Endothelial cell of umbilical vein (primary cell): ENCODE measurements at regions not wholly inside any gene's neighbourhood (a gene's known extent, or its start where the extent isn't known, plus 50 kb on each side); places are given as distances from the start of the nearest gene placed in this dataset.

ENCODE experiments used
- CTCF ChIP-seq, 2 donors: IDR thresholded peaks; 1 replicate in 1 of 2; 2 replicates in 1 of 2; pipeline ENCODE4 v1.5.1; 2011; ENCODE audit warnings: low read length in 2 of 2, mild to moderate bottlenecking in 2 of 2, moderate library complexity in 2 of 2, control low read depth in 1 of 2, inconsistent platforms in 1 of 2, low read depth in 1 of 2; ENCODE audit not compliant: insufficient read depth in 1 of 2; ENCODE audit errors: extremely low read depth in 1 of 2
- EZH2 ChIP-seq: IDR thresholded peaks from 2 replicates; pipeline ENCODE4 v1.6.1; 2012; ENCODE audit warnings: borderline replicate concordance, low read depth, mild to moderate bottlenecking, moderate library complexity, low read length, inconsistent platforms; ENCODE audit not compliant: severe bottlenecking
- FOS ChIP-seq: IDR thresholded peaks from 2 replicates; pipeline ENCODE4 v1.6.1; 2011; ENCODE audit warnings: mild to moderate bottlenecking, low read length, moderate library complexity, borderline replicate concordance; ENCODE audit not compliant: insufficient read depth
- GATA2 ChIP-seq: IDR thresholded peaks from 2 replicates; pipeline ENCODE4 v1.7.0; 2011; ENCODE audit warnings: low read depth, mild to moderate bottlenecking, moderate library complexity, mixed read lengths, low read length; ENCODE audit not compliant: insufficient read length, insufficient read depth
- MAX ChIP-seq: IDR thresholded peaks from 2 replicates; pipeline ENCODE4 v1.6.1; 2011; ENCODE audit not compliant: insufficient read depth, insufficient read length
- MYC ChIP-seq: IDR thresholded peaks from one replicate; pipeline ENCODE4 v1.6.1; 2011; ENCODE audit warnings: mild to moderate bottlenecking, low read depth, low read length
- POLR2A ChIP-seq: IDR thresholded peaks from 2 replicates; pipeline ENCODE4 v1.6.1; 2012; ENCODE audit warnings: low read depth, mild to moderate bottlenecking, control low read depth, low read length
- POLR2AphosphoS5 ChIP-seq: IDR thresholded peaks from 2 replicates; pipeline ENCODE4 v1.6.1; 2012; ENCODE audit warnings: low read depth, mild to moderate bottlenecking, control low read depth, low read length, moderate library complexity; ENCODE audit not compliant: insufficient read depth

- no peak for TF ChIP-seq CTCF (IDR thresholded peaks at IDR 0.05; ENCODE audit: extremely low read depth in 1 of 2, insufficient read depth in 1 of 2, low read depth in 1 of 2, low read length in 2 of 2)
- TF ChIP-seq FOS: no peak
- no peak for TF ChIP-seq POLR2A
- no peak for TF ChIP-seq EZH2
- no peak for TF ChIP-seq POLR2AphosphoS5
- TF ChIP-seq MAX: no peak
- no peak for TF ChIP-seq GATA2
- no peak for TF ChIP-seq MYC
These were observed 113.8 kb upstream of the C14orf180 start for GRCh38 chr14:104465482-104466390.
